NCI-H187 treated with DMSO at 0.1 percent for 48 hours (cell line): ENCODE measurements at regions not wholly inside any gene's neighbourhood (a gene's known extent, or its start where the extent isn't known, plus 50 kb on each side); places are given as distances from the start of the nearest gene placed in this dataset.
"Not testable (repeated sequence)": the region's sequence is repeated elsewhere in the genome, so short reads cannot be mapped to it uniquely, and the experiment has no call there.

Experiments
- DNase-seq: peaks from one replicate; lab custom pipeline; 2025; lab: John Stamatoyannopoulos, UW

DNA sequence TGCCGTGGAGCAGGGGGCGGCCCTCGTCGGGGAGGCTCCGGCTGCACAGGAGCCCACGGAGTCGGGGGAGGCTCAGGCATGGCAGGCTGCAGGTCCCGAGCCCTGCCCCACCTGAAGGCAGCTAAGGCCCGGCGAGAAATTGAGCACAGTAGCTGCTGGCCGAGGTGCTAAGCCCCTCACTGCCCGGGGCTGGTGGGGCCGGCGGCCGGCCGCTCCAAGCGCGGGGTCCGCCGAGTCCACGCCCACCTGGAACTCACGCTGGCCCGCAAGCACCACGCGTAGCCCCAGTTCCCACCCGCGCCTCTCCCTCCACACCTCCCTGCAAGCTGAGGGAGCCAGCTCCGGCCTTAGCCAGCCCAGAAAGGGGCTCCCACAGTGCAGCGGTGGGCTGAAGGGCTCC is 589.4 kb downstream of the PPP4R3C start:
- DNase-seq, result no peak

DNA sequence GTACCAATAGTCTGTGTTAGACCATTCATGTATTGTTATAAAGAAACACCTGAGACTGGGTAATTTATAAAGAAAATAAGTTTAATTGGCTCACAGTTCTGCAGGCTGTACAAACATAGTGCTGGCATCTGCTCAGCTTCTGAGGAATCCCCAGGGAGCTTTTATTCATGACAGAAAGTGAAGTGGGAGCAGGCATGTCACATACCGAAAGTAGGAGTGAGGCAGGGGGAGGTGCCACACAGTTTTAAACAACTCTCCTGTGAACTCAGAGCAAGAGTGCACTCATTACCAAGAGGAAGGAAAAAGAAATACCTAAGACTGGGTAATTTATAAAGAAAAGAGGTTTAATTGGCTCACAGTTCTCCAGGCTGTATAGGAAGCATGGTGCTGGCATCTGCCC is 591.2 kb downstream of the PPP4R3C start:
- DNase-seq, result no peak

- no peak for DNase-seq
Measured at GRCh38 chrX:26851981-26852380, 611.2 kb downstream of the PPP4R3C start.

DNA sequence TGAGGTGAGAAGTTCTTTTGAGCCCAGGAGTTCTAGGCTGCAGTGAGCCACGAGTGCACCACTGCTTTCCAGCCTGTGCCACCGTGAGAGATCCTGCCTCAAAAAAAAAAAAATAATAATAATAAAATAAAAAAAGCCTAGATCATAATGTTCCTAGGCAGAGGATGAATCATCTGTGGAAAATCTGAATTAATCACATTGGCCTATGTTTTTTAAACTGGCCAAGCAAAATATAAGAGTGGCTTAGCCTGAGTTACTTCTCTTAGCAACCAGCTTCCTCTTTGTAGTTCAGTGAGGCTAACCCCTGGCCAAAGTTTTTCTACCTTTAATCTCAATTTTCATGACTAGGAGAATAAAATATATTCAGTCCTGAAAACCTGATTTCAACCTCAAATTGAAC is 614.6 kb downstream of the PPP4R3C start:
- DNase-seq, result no peak

DNA sequence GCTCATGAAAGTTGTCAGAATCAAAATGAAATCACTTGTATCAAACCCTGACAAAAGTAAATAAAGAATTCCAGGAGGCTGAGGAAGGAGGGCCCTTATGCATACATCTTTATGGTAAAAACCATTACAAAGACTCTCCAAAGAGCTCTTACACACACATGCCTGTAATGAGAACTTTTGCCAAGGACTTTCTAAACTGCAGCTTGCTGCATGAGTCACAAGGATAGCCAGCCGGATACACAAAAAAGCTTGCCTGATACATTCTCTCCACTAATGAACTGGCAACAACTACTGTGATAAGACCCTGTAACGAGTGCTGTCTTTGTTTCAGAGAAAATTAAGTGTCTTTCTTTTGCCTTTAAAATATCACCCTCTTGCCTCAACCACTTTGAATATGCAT is 618.1 kb downstream of the PPP4R3C start:
- DNase-seq, result no peak

GRCh38 chrX:26822448-26822847 is 606.5 kb downstream of the MAGEB5 start:
- DNase-seq, result no peak

- no peak for DNase-seq
Measured at GRCh38 chrX:26789751-26790150, 573.8 kb downstream of the MAGEB5 start.

DNA sequence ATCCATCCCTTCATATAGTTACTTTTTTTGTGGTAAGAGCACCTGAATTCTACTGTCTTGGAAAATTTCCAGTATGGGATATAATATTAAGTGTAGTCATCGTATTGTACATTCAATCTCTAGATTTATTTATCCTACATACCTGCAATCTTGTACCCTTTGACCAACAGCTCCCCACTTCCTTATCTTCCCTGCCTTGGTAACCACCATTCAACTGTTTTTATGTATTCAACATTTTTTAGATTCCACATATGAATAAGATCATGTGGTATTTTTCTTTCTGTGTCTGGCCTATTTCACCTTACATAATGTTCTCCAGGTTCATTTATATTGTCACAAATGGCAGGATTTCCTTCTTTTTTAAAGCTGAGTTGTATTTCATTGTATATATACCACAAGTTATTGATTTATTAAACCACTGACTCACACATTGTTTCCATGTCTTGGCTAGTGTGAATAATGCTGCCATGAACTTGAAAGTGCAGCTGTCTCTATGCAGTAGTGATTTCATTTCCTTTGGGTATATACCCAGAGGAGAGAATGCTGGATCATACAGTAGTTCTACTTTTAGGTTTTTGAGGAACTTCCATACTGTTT is 572.5 kb downstream of the MAGEB5 start:
- DNase-seq, result no peak

DNA sequence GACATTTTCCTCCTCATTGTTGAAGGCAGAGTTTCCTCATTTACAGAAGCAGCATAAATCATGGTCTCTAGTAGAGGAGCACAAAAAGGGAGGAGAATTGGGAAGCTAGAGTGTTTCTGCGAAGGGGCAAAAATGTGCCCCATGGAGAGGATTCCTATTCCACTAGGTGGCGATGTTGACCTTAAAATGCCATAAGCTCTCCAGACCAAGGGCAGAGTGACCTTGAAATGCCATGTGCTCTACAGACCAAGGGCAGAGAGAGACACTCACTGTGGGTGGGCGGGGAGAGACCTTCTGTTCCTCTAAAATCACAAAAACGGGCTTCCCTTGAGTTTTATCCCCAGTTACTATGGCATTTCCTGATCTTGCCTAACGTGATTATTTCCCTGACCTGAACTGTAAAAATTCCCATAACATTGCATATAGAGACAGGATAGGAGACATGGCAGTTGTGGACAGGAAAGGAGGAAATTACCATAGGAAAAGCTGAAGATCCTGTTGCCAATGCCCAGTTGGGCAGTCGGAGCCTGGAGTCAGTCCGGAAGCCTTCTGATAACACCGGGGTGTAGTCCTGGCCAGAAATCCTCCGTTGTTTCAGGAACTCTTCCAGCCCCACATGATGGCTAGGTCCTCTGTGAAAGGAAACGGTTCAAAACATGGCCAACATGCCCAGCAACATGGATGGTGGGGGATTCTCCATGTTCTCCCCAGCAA is 567.7 kb downstream of the MAGEB5 start:
- peak; percentile 2 for DNase-seq

DNA sequence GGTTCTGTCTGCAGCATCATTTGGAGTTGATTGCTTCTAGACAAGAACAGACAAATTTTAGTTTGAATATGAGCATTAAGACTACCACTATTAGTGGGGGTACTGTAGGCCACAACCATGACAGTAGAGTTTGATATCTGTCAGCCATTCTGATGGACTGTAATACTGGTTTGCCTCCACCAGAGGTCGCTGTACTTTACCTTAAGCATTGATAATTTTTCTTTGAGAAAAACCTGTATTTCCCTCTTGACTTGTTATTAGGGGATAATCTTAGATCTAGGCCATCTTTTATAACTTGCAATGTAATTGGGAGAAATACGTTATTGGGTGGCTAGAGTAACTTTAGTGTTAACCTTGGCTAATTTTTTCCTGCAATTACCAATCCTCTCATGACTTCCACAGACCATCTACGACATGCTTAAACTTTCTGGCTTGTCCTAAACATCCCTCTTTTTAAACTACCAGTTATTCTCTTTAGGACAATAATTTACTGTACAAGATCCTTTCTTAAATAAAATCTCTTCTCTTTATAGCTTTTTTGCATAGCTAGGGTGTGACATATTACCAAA is 562.4 kb downstream of the MAGEB5 start:
- DNase-seq, result no peak

GRCh38 chrX:26762253-26762652 is 546.3 kb downstream of the MAGEB5 start:
- DNase-seq, result no peak

DNA sequence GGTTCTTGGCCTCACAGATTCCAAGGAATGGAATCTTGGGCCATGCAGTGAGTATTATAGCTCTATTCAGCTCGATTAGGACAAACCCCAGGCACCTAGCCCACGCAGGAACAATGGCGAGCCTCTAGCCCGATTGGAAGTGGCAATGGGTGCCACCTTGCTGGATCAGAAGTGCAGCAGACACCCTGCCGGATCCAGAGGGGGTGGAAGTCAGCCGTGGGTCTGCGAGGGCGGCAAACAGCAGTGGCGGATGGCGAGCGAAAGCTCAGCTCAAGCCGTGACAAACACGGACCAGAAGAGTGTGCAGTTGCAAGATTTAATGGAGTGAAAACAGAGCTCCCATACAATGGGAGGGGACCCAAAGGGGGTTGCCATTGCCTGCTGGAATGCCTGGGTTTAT is 539.8 kb downstream of the MAGEB5 start:
- not testable (repeated sequence) for DNase-seq

DNA sequence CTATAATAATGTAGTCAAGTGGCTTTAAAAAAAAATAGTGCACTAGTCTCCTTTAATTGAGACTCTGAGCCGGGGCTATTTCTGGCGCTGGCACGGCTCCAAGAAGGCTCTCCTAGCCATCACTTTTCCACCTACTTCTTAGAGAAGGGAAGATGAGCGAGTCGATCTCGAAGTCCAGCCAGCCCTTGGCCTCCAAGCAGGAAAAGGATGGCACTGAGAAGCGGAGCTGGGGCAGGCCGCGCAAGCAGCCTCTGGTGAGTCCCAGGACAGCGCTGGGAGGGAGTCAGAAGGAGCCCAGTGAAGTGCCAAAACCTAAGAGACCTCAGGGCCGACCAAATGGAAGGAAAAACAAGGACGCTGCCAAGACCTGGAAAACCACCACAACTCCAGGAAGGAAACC is 531.9 kb downstream of the MAGEB5 start:
- no peak for DNase-seq

- no peak for DNase-seq
Measured at GRCh38 chrX:26722666-26723428, 506.9 kb downstream of the MAGEB5 start.

DNA sequence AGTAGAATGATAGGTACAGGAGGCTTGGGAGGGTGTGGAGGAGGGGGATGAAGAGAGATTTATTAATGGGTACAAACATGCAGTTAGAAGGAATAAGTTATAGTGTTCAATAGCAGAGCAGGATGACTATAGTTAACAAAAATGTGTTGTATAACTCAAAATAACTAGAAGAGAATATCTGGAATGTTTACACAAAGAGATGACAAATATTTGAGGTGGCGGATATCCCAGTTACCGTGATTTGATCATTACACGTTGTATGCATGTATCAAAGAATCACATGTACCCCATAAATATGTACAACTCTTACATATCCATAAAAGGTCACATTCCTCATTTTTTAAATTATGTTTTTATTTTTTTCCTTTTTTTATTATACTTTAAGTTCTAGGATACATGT is 456.6 kb downstream of the MAGEB5 start:
- no peak for DNase-seq

GRCh38 chrX:26670521-26670920 is 454.6 kb downstream of the MAGEB5 start:
- no peak for DNase-seq

DNA sequence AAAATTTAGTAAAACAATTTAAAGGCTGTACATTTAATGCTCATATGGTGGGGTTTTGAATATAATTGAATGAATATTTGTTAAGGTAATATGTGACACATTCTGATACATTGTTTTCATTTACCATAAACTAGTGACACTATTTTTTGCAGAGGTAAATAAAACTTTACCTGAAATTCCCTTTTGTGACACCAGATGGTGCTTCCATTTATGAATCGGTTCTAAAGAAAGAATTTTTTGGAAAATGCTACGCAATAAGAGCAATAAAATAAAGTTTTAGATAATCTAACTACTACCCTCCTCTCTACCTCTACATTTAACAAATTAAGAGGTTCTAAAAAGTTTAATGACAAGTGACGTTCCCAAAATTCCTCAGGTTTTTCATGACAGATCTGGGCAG is 448.9 kb downstream of the MAGEB5 start:
- DNase-seq, result no peak

DNA sequence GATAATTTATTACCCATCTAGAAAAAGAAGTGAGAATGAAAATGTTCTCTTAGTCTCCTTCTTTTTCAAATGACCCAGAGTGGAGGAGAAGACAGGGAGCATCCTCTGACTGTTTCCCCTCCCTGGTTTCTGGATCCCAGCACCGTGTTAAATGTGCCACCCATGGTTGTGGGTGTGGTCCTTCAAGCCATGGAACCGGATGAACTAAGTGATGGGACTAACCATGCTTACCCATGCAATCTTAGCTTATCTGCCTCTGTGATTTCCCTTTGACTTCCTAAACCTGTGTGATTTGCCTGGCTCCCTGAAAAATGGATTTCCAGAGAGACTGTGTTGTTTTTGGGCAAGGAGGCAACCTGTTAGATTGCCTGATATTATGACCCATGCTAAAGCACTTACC is 437.1 kb downstream of the MAGEB5 start:
- DNase-seq, result no peak

DNA sequence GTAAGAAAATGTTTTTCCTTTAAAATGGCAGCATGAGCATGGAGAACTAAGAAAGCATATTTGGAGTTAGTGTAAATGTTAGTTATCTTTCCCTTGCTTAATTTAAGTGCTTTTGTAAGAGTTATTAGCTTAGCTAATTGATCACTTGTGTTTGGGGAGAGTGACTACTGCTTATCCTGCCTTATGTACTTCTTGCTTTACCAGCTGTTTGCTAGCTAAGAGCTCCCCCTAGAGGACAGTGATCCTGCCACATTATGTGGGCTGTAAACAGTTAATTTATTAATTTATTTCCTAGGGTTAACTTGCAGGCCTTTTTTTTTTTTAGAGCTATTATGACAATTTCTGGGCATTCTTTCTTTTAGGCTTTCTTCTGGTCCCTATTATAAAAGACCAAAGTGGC is 435.8 kb downstream of the MAGEB5 start:
- DNase-seq, result no peak

DNA sequence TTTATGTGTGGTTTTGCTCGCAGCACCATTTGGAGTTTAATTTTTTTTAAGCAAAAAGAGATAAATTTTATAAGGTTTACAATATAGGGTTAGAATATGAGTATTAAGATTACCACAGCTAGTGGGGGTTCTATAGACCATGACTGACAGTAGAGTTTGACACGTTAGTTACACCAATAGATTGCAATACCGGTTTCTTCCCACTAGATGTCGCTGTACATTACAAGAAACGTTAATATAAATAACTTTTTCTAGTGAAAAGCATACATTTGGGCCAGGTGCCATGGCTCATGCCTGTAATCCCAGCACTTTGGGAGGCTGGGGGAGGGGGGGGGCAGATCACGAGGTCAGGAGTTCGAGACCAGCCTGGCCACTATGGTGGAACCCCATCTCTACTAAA is 433.6 kb downstream of the MAGEB5 start:
- DNase-seq, result no peak

DNA sequence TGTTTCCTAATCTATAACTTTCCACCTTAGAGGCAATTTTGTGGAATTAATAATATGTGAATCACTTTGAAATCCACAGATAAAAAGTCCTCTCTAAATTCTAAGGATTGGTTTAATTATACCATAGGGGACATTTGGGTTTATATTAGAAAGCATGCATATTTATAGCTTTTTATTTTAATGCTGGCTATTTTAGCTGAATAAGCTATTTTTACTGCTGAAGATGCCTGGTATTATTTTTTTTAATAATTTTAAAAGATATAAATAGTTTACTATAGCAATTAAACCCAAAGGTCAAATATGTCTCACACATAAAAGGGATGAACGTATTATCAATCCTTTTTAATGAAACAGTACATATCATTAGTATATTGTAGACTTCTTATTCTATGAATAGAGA is 415.4 kb downstream of the MAGEB5 start:
- no peak for DNase-seq

- no peak for DNase-seq
Measured at GRCh38 chrX:26613956-26614355, 398.0 kb downstream of the MAGEB5 start.

- DNase-seq, result no peak
Measured at GRCh38 chrX:26606971-26607370, 391.0 kb downstream of the MAGEB5 start.
